H9 (cell line): ENCODE measurements at regions not wholly inside any gene's neighbourhood (a gene's known extent, or its start where the extent isn't known, plus 50 kb on each side); places are given as distances from the start of the nearest gene placed in this dataset.

ENCODE experiments used
- DNase-seq: peaks from one replicate; pipeline ENCODE4 v3.0.0-alpha.2; 2017
- H2AFZ ChIP-seq: one replicate; pipeline ENCODE4 v1.6.1; 2013; ENCODE audit warnings: mild to moderate bottlenecking, low read length, control low read depth, moderate library complexity
- H2AK5ac ChIP-seq: 2 replicates; pipeline ENCODE4 v1.6.1; 2013; ENCODE audit warnings: low read length, control low read depth, mixed read lengths; ENCODE audit not compliant: insufficient read length
- H2BK120ac ChIP-seq: one replicate; pipeline ENCODE4 v1.6.1; 2013; ENCODE audit warnings: low read depth, mild to moderate bottlenecking, low read length, control low read depth, inconsistent platforms; ENCODE audit not compliant: poor library complexity, severe bottlenecking
- H2BK12ac ChIP-seq: 2 replicates; pipeline ENCODE4 v1.6.1; 2013; ENCODE audit warnings: low read length, control low read depth, mixed read lengths, low read depth; ENCODE audit not compliant: insufficient read length
- H2BK15ac ChIP-seq: 2 replicates; pipeline ENCODE4 v1.6.1; 2013; ENCODE audit warnings: low read depth, low read length, control low read depth
- H2BK20ac ChIP-seq: one replicate; pipeline ENCODE4 v1.6.1; 2013; ENCODE audit warnings: low read depth, mild to moderate bottlenecking, low read length, control low read depth, inconsistent platforms; ENCODE audit not compliant: poor library complexity, severe bottlenecking
- H2BK5ac ChIP-seq: 2 replicates; pipeline ENCODE4 v1.6.1; 2013; ENCODE audit warnings: low read length, control low read depth, mixed read lengths; ENCODE audit not compliant: insufficient read length
- H3K14ac ChIP-seq: 2 replicates; pipeline ENCODE4 v1.6.1; 2013; ENCODE audit warnings: low read length, control low read depth; ENCODE audit not compliant: insufficient read depth
- H3K18ac ChIP-seq: 2 replicates; pipeline ENCODE4 v1.6.1; 2013; ENCODE audit warnings: low read depth, mild to moderate bottlenecking, mixed read lengths, low read length, control low read depth; ENCODE audit not compliant: insufficient read length
- H3K23ac ChIP-seq: 2 replicates; pipeline ENCODE4 v1.6.1; 2013; ENCODE audit warnings: low read length, control low read depth, mixed read lengths, low read depth; ENCODE audit not compliant: insufficient read length
- H3K23me2 ChIP-seq: 2 replicates; pipeline ENCODE4 v1.6.1; 2013; ENCODE audit warnings: low read depth, mild to moderate bottlenecking, mixed read lengths, low read length, control low read depth; ENCODE audit not compliant: insufficient read length, poor library complexity, severe bottlenecking
- H3K27ac ChIP-seq: 2 replicates; pipeline ENCODE4 v1.5.1; 2013; ENCODE audit warnings: low read length, control low read depth, mixed read lengths, low read depth; ENCODE audit not compliant: insufficient read length
- H3K27me3 ChIP-seq: 2 replicates; pipeline ENCODE4 v1.6.1; 2013; ENCODE audit warnings: low read length, control low read depth, inconsistent platforms; ENCODE audit not compliant: insufficient read depth
- H3K4ac ChIP-seq: 2 replicates; pipeline ENCODE4 v1.6.1; 2013; ENCODE audit warnings: low read depth, mild to moderate bottlenecking, control low read depth, inconsistent platforms, low read length, moderate library complexity
- H3K4me1 ChIP-seq: 2 replicates; pipeline ENCODE4 v1.6.1; 2013; ENCODE audit warnings: low read length, control low read depth, inconsistent platforms; ENCODE audit not compliant: insufficient read depth
- H3K4me2 ChIP-seq: 2 replicates; pipeline ENCODE4 v1.6.1; 2013; ENCODE audit warnings: low read length, control low read depth, mixed read lengths; ENCODE audit not compliant: insufficient read length, insufficient read depth
- H3K56ac ChIP-seq: 2 replicates; pipeline ENCODE4 v1.6.1; 2013; ENCODE audit warnings: low read depth, mild to moderate bottlenecking, mixed read lengths, low read length, control low read depth; ENCODE audit not compliant: insufficient read length
- H3K79me1 ChIP-seq: 2 replicates; pipeline ENCODE4 v1.6.1; 2013; ENCODE audit warnings: low read depth, mild to moderate bottlenecking, moderate library complexity, low read length, control low read depth, inconsistent platforms; ENCODE audit not compliant: insufficient read depth, poor library complexity, severe bottlenecking
- H3K79me2 ChIP-seq: 2 replicates; pipeline ENCODE4 v1.6.1; 2013; ENCODE audit warnings: low read length, control low read depth, inconsistent platforms; ENCODE audit not compliant: insufficient read depth
- H3K9ac ChIP-seq: 2 replicates; pipeline ENCODE4 v1.6.1; 2013; ENCODE audit warnings: low read length, control low read depth, mixed read lengths; ENCODE audit not compliant: insufficient read length; ENCODE audit errors: extremely low read depth
- H3K9me3 ChIP-seq: one replicate; pipeline ENCODE4 v1.6.1; 2013; ENCODE audit warnings: low read depth, low read length, inconsistent platforms; ENCODE audit not compliant: control insufficient read depth
- H3T11ph ChIP-seq: one replicate; pipeline ENCODE4 v1.6.1; 2013; ENCODE audit warnings: mild to moderate bottlenecking, low read length, control low read depth, inconsistent platforms
- H4K20me1 ChIP-seq: one replicate; pipeline ENCODE4 v1.6.1; 2013; ENCODE audit not compliant: control insufficient read depth, insufficient read length, insufficient read depth
- H4K5ac ChIP-seq: 2 replicates; pipeline ENCODE4 v1.6.1; 2013; ENCODE audit warnings: low read depth, mild to moderate bottlenecking, mixed read lengths, low read length, control low read depth; ENCODE audit not compliant: insufficient read length
- H4K8ac ChIP-seq: replicated peaks from 2 replicates; pipeline ENCODE4 v1.6.1; 2013; ENCODE audit warnings: low read length, control low read depth, mixed read lengths, low read depth; ENCODE audit not compliant: insufficient read length
- H4K91ac ChIP-seq: 2 replicates; pipeline ENCODE4 v1.6.1; 2013; ENCODE audit warnings: low read depth, mild to moderate bottlenecking, moderate library complexity, mixed read lengths, low read length, control low read depth; ENCODE audit not compliant: insufficient read length
- H3K27ac Mint-ChIP-seq, 3 experiments: 2 replicates in 2 of 3; 3 replicates in 1 of 3; pipeline ENCODE4 v1.8.0; 2020 to 2021; ENCODE audit warnings: mixed read lengths in 3 of 3, mild to moderate bottlenecking in 1 of 3, moderate library complexity in 1 of 3
- H3K27me3 Mint-ChIP-seq: 2 replicates; pipeline ENCODE4 v1.8.0; 2021; ENCODE audit warnings: low read depth, mild to moderate bottlenecking, moderate library complexity, mixed read lengths
- H3K36me3 Mint-ChIP-seq, 3 experiments: 2 replicates in 2 of 3; 3 replicates in 1 of 3; pipeline ENCODE4 v1.8.0; 2020 to 2021; ENCODE audit warnings: low read depth in 3 of 3, mixed read lengths in 3 of 3; ENCODE audit not compliant: insufficient read depth in 1 of 3
- H3K4me1 Mint-ChIP-seq, 2 experiments: 2 replicates each; pipeline ENCODE4 v1.8.0; 2020; ENCODE audit warnings: mixed read lengths in 2 of 2
- H3K4me3 Mint-ChIP-seq, 2 experiments: 2 replicates in 1 of 2; 3 replicates in 1 of 2; pipeline ENCODE4 v1.8.0; 2020 to 2021; ENCODE audit warnings: mild to moderate bottlenecking in 2 of 2, mixed read lengths in 2 of 2, moderate library complexity in 1 of 2
- H3K9me3 Mint-ChIP-seq, 2 experiments: 2 replicates in 1 of 2; 3 replicates in 1 of 2; pipeline ENCODE4 v1.8.0; 2020; ENCODE audit warnings: mild to moderate bottlenecking in 2 of 2, mixed read lengths in 2 of 2, moderate library complexity in 1 of 2
- CTCF ChIP-seq: fragments of 200-600 bp; sonication (generic); conservative IDR thresholded peaks from 3 replicates; pipeline ENCODE4 v1.8.0; 2021; ENCODE audit warnings: antibody characterized with exemption, mild to moderate bottlenecking
- WGBS: extraction: QIAGEN DNeasy Blood & Tissue Kit; methylation state at CpG from one replicate; pipeline ENCODE4 v1.1.7; 2013; ENCODE audit warnings: missing lambda C conversion rate, low lambda C conversion rate, mixed read lengths; ENCODE audit not compliant: insufficient read length; ENCODE audit errors: extremely low coverage; 5-methylcytosine and 5-hydroxymethylcytosine counted together

DNA sequence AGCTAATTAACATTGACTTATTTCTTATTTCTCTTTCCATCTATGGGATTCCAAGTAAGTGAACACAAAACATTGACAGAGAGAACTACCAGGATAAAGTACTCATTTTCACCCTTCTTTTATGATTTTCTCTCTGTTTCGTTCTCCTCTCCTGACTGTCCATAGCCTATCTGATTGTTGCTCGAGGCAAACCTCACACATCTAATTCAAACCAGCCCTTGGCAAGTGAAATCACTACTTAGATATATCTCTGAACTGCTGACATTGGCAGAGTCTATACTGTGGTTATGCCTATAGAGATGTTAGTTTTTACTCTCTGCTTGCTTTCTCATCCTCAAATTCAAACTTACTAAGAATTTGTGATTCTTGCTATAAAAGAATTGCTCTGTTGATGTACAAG, 248.8 kb downstream of the ISL1 start:
- Histone ChIP-seq H4K91ac (no peak overlapping the region), H2AFZ (no peak overlapping the region), H3K23me2 (no peaks in the 10 kb centered on the region), H3K56ac (no peak overlapping the region), H3K79me1 (no peaks in the 10 kb centered on the region), H4K8ac (no peak overlapping the region), H3K4me2 (no peak overlapping the region), H2BK20ac (no peak overlapping the region), H3K27ac (no peak overlapping the region), H2AK5ac (no peak overlapping the region), H3T11ph (no peak overlapping the region), H3K9me3 (no peaks in the 10 kb centered on the region), H3K27me3 (no peaks in the 10 kb centered on the region; the same call in 1 of the 2 replicates), H3K23ac (no peak overlapping the region), H3K14ac (no peak overlapping the region), H2BK5ac (no peak overlapping the region), H2BK15ac (no peak overlapping the region), H3K79me2 (no peaks in the 10 kb centered on the region), H2BK12ac (no peak overlapping the region), H4K5ac (no peak overlapping the region), H3K4me1 (no peaks in the 10 kb centered on the region), H3K9ac (no peak overlapping the region), H4K20me1 (no peaks in the 10 kb centered on the region), H3K18ac (no peak overlapping the region), H2BK120ac (no peak overlapping the region), H3K4ac (no peak overlapping the region)
- Mint-ChIP-seq H3K9me3 (peaks cover 16 to 19% of the 10 kb centered on the region in 2 experiments; a peak in 4 of 5 replicates), H3K27ac (no peak overlapping the region), H3K27me3 (no peaks in the 10 kb centered on the region; the same call in 1 of the 2 replicates), H3K36me3 (peaks cover 4 to 21% (median 8%) of the 10 kb centered on the region in 3 experiments), H3K4me1 (peaks cover 8 to 11% of the 10 kb centered on the region in 2 experiments; a peak in 2 of 4 replicates), H3K4me3 (no peak overlapping the region)
- WGBS: no CpG with 5 or more reads among the region's 2 CpGs
- TF ChIP-seq CTCF: no peak
- no peak for DNase-seq
